HG03039 (cell line): ENCODE measurements at regions not wholly inside any gene's neighbourhood (a gene's known extent, or its start where the extent isn't known, plus 50 kb on each side); places are given as distances from the start of the nearest gene placed in this dataset.
"Not testable (repeated sequence)": the region's sequence is repeated elsewhere in the genome, so short reads cannot be mapped to it uniquely, and the experiment has no call there.

Experiments
- ATAC-seq: cut with Tn5 transposase; IDR thresholded peaks from one replicate; pipeline ENCODE4 v1.9.1; 2021; ENCODE audit warnings: mild to moderate bottlenecking, moderate library complexity; ENCODE audit not compliant: unreplicated experiment

DNA sequence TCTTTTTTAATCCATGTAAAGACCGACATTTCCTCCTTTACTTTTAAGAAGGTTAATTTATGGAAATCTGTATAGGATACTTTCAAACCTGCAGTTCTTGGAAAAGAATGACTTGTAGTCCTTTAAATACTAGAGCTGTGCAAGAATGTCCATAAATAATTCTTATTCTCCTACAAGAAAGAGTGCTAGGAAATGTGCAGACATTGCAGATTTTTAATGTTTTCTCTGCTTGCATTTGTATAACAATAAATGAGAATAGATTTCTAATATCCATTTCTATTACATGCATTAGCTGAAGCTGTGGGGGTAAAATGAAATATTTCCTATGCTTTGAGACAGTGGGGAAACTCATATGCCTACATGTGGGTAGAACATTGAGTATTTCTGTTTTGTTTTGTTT is 607.2 kb upstream of the NOVA1 start:
- no peak for ATAC-seq

GRCh38 chr14:27211741-27212140 is 613.9 kb upstream of the NOVA1 start:
- no peak for ATAC-seq

DNA sequence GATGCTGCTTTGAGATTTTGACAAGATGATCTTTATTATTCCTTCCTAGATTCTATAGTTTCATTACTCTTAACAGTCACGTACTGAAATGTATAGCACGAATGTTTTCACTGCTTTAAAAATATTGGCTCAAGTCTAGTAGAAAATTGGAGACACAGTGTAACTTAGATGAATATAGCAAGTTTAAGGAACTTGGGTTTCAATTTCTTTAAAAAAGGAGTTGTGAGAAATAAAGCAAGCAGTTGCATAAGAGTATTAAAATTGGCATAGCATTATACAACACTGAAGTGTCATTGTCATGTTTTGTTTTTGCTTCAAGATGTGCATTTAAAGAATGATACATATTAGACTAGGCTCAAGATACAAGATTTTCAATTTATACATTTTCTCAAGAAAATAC is 624.8 kb upstream of the NOVA1 start:
- no peak for ATAC-seq

GRCh38 chr14:27223906-27224305 is 626.1 kb upstream of the NOVA1 start:
- no peak for ATAC-seq

GRCh38 chr14:27228053-27228452 is 630.2 kb upstream of the NOVA1 start:
- ATAC-seq: no peak

- ATAC-seq: no peak
Observed at GRCh38 chr14:27234331-27234730, 636.5 kb upstream of the NOVA1 start.

DNA sequence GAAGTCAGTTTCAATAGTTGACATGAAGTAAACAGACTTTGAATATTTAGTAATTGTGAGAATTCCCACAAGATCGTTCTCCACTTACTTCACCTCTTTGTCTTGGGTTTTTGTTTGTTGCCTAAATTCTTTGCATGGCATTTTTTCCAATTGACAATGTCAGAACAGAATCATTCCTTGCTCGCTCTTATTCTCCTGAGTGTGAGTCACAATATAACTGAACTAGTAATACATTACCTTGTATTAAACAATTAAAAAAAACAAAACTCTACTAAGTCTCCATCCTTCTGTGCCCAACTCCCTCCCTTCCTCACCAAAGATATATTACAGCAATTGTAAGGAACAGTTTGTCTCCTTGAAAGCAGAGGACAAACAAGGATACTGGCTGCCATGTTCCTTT is 638.8 kb upstream of the NOVA1 start:
- no peak for ATAC-seq

GRCh38 chr14:27242874-27243273 is 645.0 kb upstream of the NOVA1 start:
- no peak for ATAC-seq

DNA sequence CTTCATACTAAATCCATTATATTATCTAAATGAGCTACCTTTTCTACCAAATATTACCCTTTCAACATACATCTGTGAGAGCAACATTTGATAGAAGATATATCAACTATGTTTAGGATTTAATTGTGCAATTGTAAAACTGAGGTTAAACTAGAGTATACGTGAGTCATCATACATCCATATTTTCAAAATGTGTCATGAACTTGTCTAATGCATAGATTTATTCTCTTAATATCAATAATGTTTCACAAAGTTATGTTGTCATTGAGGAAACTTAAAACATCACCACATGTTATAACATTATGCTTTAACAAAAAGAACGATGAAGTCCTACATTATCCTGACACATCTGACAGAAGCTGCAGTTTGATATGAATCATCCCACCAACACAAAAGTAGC is 645.5 kb upstream of the NOVA1 start:
- ATAC-seq: no peak

DNA sequence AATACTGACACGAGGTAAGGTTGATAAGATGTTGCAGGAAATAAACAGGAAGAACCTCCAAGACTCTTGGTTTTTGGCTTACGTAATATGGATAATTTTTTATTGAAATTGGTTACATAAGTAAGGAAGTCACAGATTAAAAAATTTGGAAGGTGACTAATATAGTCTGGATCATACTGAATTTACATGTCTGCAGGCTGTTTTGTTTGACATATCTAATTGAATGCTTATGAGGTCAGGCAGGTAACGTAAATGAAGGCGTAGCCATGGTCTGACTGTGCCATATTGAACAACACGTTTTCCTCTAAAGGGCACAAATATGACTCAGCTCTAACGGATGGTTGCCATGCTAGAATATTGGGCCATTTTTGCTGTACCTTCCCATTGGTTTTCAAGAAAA is 648.1 kb upstream of the NOVA1 start:
- ATAC-seq: no peak

DNA sequence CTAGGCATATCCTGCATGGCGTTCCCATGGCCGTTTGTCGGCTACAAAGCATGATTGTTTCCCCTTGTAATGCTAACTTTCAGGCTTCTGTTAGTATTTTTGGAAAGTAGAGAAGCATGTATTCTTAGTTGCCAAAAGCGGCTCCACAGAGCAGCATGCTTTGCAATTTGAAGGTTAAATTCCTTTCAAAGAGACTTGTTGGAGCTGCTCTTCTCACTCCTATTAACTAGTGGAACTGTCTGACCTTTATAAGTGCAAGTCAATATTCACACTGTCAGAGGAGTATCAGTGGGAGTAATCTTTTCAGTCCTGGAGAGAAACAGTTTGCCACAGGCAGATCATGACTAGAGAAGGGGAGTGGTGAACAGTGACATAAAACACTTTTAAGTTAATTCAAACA is 656.1 kb upstream of the NOVA1 start:
- ATAC-seq: no peak

DNA sequence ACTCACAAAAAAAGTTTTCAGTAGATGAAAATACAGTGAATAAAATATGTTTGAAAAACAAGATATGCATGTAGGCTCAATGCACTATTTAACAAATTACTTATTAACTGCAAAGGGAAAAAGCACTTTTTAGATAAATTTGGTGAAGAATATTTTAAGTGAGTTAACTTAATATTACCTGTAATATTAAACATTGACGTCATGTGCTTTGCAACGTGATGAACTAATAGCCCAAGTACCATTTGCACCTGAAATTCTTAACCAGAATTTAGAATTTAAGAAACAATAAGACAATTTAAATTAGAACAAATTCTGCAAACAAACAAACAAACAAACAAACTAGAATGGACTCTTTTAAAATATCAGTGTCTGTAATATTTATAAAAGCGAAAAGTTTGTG is 659.0 kb upstream of the NOVA1 start:
- no peak for ATAC-seq

DNA sequence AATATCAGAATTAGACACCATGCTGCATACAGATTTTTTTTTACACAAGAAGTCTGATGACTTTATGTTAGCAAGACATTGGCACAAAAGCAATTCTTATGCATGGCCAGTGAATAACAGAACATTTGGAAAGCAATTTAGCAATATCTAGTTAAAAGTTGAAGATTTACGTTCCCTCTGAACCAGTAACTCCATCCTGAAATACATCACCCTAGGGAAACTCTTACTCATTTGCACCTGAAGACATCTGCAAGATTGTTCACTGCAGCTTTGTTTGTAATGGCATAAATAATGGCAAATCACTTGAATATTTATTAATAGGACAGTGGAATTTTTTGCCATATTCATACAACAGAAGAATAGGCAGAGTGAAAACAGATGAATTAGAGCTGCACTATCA is 670.0 kb upstream of the NOVA1 start:
- ATAC-seq: no peak

- no peak for ATAC-seq
Observed at GRCh38 chr14:27270716-27271115, 672.9 kb upstream of the NOVA1 start.

GRCh38 chr14:27278341-27278740 is 680.5 kb upstream of the NOVA1 start:
- ATAC-seq: no peak

DNA sequence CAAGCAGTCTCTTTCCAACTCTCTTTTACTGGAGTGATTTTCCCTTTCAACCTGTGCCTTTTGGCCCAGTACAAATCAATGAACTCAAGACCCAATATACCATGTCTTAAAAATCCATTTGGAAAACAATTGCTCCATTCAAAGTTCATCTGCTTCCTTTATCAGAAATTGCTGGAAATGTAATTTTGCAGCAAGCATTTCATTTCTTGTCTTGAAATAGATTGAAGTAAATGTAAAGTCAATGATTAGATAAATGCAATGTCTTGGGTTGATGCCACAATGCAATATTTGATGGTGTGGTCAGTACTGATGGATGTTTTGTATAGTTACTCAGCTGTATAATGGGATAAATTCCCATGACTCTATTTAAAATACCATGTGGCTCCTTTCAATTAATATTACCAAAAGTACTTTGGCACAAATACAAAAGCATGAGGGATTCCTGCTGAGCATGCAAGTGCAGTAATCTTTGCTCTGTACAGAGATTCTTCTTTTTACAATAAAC is 707.7 kb upstream of the NOVA1 start:
- ATAC-seq: no peak

DNA sequence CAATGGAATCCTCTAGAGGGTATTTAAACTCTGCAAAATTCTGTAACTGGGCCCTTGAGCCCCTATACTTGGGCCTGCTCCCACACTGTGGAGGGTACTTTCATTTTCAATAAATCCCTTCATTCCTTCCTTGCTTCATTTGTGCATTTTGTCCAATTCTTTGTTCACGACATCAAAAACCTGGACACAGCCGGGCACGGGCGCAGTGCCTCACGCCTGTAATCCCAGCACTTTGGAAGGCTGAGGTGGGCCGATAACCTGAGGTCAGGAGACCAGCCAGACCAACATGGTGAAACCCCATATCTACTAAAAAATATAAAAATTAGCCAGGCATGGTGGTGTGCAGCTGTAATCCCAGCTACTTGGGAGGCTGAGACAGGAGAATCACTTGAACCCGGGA is 714.9 kb upstream of the NOVA1 start:
- not testable (repeated sequence) for ATAC-seq

GRCh38 chr14:27314231-27314630 is 716.4 kb upstream of the NOVA1 start:
- no peak for ATAC-seq

GRCh38 chr14:27315477-27315876 is 717.6 kb upstream of the NOVA1 start:
- no peak for ATAC-seq

DNA sequence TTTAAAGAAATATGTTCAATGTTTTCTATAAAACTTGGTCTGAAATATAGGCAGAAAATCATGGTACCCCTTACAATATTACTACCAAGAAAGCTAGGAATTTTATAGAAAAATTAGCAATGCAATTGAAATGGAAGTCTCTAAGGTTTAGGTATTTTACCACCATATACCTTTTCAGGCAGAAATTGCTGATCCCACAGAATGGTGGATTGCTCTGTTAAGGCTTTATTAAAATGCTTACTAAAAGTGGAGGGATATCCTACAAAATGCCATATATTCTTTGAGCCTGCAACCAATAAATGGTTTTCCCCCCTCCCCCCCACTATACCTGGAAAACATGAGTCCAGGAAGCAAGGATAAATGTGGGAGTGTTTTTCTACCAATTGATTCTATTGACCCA is 718.1 kb upstream of the NOVA1 start:
- no peak for ATAC-seq

- no peak for ATAC-seq
Observed at GRCh38 chr14:27318774-27319420, 721.1 kb upstream of the NOVA1 start.

DNA sequence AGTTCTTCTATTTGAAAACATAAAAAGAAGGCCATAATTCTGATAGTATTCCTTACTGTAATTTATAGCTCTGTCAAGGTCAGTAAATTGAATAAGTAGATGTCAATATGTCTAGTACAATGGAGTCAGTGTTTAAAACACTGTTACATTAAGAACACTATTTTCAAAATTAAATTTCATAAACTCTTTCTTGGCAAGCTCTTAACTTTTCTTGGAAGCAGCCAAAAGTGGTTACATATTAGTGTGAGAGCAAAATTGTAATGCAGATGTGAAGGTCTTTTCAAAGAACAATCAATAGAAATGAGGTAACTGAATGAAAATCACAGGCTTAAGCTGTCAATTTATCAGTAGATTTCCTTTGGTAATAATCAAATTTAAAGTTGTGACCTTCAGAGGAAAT is 722.4 kb upstream of the NOVA1 start:
- ATAC-seq: no peak

DNA sequence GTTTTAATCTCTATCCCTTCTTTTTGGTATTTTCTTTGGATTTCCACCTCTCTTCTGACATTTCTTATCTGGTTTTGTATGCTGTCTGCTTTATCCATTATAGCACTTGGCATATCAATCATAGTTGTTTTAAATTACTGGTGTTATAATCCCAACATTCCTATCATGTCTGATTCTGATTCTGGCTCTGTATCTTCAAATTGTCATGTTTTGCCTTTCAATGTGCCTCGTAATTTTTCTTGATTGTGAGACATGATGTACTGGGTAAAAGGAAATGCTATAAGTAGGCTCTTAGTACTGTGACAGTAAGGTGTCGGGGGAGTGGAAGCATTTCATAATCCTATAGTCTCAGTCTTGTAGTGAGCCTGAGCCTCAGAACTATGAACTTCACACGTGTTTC is 729.3 kb upstream of the NOVA1 start:
- ATAC-seq: no peak
